Stimulated activated CD8-positive, alpha-beta memory T cell treated with anti-CD3 and anti-CD28 coated beads, Interleukin-7, amount 100 ng/mL, for 48 hours (primary cell): ENCODE measurements at regions not wholly inside any gene's neighbourhood (a gene's known extent, or its start where the extent isn't known, plus 50 kb on each side); places are given as distances from the start of the nearest gene placed in this dataset.
A peak's percentile ranks its signal among the peaks of the same experiment; 100 is the strongest.
"Not testable (repeated sequence)": the region's sequence is repeated elsewhere in the genome, so short reads cannot be mapped to it uniquely, and the experiment has no call there.

ENCODE experiments used
- DNase-seq, 2 donors: peaks; one replicate each; pipeline ENCODE4 v3.0.0-alpha.2; 2020; ENCODE audit warnings: low read depth in 1 of 2; ENCODE audit errors: extremely low read depth in 1 of 2

- no peak for DNase-seq
These were observed 1113.6 kb upstream of the SEL1L start for GRCh38 chr14:82647088-82647810.

- no peak for DNase-seq
These were observed 1122.1 kb upstream of the SEL1L start for GRCh38 chr14:82655770-82656169.

GRCh38 chr14:82657186-82657675, 1123.6 kb upstream of the SEL1L start:
- no peak for DNase-seq

- DNase-seq: no peak
These were observed 1127.6 kb upstream of the SEL1L start for GRCh38 chr14:82661258-82661657.

- DNase-seq: no peak
These were observed 1133.4 kb upstream of the SEL1L start for GRCh38 chr14:82667006-82667405.

- DNase-seq: no peak
These were observed 1133.8 kb upstream of the SEL1L start for GRCh38 chr14:82667501-82667900.

GRCh38 chr14:82676403-82676802, 1142.8 kb upstream of the SEL1L start:
- DNase-seq: no peak

- DNase-seq: no peak
These were observed 1156.3 kb upstream of the SEL1L start for GRCh38 chr14:82689948-82690347.

- not testable (repeated sequence) for DNase-seq
These were observed 1157.5 kb upstream of the SEL1L start for GRCh38 chr14:82691191-82691590.

- no peak for DNase-seq
These were observed 1161.2 kb upstream of the SEL1L start for GRCh38 chr14:82694820-82695219.

GRCh38 chr14:82704218-82704617, 1170.6 kb upstream of the SEL1L start:
- no peak for DNase-seq

- DNase-seq: peak in 1 of 2 donors; percentile 9
These were observed 1176.7 kb upstream of the SEL1L start for GRCh38 chr14:82710267-82710841.

GRCh38 chr14:82719617-82720016, 1186.0 kb upstream of the SEL1L start:
- no peak for DNase-seq

GRCh38 chr14:82720431-82720830, 1186.8 kb upstream of the SEL1L start:
- no peak for DNase-seq

- DNase-seq: no peak
These were observed 1187.3 kb upstream of the SEL1L start for GRCh38 chr14:82720946-82721345.

- no peak for DNase-seq
These were observed 1190.7 kb upstream of the SEL1L start for GRCh38 chr14:82724316-82724715.

- DNase-seq: no peak
These were observed 1191.6 kb upstream of the SEL1L start for GRCh38 chr14:82725213-82725612.

- DNase-seq: no peak
These were observed 1197.9 kb upstream of the SEL1L start for GRCh38 chr14:82731526-82731925.

GRCh38 chr14:82740547-82740946, 1206.9 kb upstream of the SEL1L start:
- no peak for DNase-seq

- no peak for DNase-seq
These were observed 1221.8 kb upstream of the SEL1L start for GRCh38 chr14:82755476-82755875.

- no peak for DNase-seq
These were observed 1222.3 kb upstream of the SEL1L start for GRCh38 chr14:82755923-82756322.

GRCh38 chr14:82757776-82758175, 1224.1 kb upstream of the SEL1L start:
- DNase-seq: no peak

- no peak for DNase-seq
These were observed 1226.0 kb upstream of the SEL1L start for GRCh38 chr14:82759656-82760055.
